HG03571 (cell line): ENCODE measurements at regions not wholly inside any gene's neighbourhood (a gene's known extent, or its start where the extent isn't known, plus 50 kb on each side); places are given as distances from the start of the nearest gene placed in this dataset.

Experiments
- ATAC-seq: cut with Tn5 transposase; IDR thresholded peaks from one replicate; pipeline ENCODE4 v1.9.1; 2021; ENCODE audit not compliant: unreplicated experiment

GRCh38 chr2:71784734-71785511, 331.6 kb downstream of the DYSF start:
- no peak for ATAC-seq

GRCh38 chr2:71783815-71784214, 330.5 kb downstream of the DYSF start:
- ATAC-seq, result no peak

- no peak for ATAC-seq
Measured at GRCh38 chr2:71783215-71783614, 329.9 kb downstream of the DYSF start.

GRCh38 chr2:71782323-71782722, 329.0 kb downstream of the DYSF start:
- no peak for ATAC-seq

DNA sequence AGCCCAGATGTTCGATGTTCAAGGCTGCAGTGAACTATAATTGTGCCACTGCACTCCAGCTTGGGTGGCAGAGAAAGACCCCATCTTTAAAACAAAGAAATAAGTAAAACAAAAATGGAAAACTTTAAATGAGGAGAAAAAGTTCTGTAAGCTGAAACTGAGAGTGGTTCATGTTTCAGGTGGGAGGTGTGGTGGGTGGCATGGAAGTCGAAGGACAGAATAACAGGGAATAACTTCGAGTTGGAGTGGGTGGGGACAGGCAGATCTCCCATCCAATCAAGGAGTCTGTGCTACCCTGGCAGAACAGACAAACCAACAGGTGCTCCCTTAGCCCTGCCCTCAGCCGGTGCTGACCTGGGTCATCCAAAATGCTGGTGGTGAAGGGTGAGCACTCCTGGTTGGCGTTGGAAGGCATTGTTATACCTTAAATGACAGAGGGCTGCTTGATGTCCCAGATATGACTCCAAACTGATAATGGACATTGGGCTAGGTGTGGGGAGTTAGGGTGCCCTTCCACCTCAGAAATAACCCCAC, 328.4 kb downstream of the DYSF start:
- ATAC-seq, result no peak

GRCh38 chr2:71780162-71780561, 326.8 kb downstream of the DYSF start:
- ATAC-seq, result no peak

GRCh38 chr2:71779774-71780105, 326.4 kb downstream of the DYSF start:
- no peak for ATAC-seq

DNA sequence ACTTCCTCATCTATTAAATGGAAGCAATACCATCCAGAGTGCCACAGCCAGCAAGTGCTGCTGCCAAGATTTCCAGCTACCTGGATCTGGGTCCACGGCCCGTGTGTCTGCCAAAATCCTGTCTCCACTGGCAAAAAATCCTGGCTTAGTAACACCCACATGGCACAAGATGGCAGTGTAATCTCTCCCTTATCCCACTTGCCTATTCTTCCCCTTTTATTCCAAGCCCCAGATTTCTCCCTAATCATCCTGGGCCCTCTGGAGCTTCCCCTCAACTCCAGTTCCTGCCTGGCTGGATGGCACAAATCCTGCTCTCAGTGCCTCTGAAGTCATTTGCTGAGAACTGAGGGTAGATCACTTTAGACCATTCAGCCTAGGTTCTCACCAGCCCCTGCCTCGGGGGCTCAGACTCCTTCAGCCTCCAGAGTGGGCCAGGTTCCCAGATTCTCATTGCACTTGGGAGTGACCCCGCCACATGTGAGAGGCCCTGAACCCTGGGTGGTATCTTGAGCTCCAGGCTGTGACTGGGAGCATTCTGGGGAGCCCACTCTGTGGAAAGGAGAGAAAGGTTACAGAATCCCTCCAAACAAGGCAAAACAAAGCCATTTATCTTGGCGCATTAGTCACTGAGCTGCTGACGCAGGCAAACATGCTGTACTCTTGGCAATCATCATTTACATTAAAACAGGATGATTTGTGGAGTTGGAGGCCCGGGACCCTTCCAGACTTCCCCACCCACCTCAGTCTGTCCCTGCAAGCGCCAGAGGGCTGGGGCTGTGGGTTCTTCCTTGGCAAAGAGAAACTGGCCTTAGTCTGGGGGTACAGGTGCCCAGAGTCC, 325.8 kb downstream of the DYSF start:
- no peak for ATAC-seq

- no peak for ATAC-seq
Measured at GRCh38 chr2:71778514-71778913, 325.2 kb downstream of the DYSF start.

DNA sequence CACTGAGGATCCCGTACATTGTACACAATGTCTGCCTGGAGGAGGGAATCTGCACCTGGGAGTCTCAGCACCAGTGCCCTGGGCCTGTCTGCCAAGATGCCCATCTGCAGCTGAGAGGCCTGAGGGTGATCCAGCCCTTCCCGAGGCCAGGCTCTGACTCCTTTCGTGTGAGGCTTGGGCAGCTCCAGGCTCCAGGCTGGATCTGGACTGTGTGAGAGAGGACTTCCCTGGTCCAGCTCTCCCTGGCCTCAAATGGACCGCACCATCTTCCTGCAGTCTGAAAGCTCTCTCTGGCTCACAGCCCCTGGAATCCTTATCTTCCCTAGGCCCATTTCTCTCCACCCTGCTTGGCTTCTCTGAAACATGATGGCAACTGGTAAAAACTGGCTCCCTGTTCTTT, 324.6 kb downstream of the DYSF start:
- ATAC-seq, result no peak

DNA sequence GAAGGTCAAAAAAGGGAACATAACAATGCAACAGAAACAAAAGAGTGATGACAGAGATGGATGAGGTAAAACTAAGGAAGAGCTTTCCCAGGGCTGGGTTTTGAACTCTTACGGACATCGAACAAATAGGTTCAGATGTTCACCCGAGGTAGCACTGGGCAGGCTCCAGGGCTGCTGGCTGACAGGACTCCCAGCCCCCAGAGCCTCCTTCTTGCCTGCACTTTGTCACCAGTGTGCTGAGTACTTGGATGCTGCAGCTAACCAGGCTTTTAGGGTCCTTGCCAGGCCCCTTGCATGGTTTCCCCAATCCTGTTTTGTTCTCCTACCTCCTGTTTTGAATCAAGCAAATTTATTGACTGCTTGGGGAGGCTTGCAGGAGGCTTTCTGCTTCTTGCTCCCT, 322.9 kb downstream of the DYSF start:
- ATAC-seq, result no peak

DNA sequence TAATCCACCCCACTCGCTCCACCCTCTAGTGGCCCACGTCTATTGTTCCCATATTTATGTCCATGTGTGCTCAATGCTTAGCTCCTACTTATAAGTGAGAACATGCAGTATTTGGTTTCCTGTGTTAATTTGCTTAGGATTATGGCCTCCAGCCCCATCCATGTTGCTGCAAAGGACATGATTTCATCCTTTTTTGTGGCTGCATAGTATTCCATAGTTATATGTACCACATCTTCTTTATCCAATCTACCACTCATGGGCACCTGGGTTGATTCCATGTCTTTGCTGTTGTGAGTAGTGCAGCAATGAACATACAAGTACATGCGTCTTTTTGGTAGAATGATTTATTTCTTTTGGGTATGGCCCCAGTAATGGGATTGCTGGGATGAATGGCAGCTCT, 319.9 kb downstream of the DYSF start:
- ATAC-seq, result no peak

- no peak for ATAC-seq
Measured at GRCh38 chr2:71772510-71773172, 319.3 kb downstream of the DYSF start.

- no peak for ATAC-seq
Measured at GRCh38 chr2:71767663-71768062, 314.3 kb downstream of the DYSF start.

DNA sequence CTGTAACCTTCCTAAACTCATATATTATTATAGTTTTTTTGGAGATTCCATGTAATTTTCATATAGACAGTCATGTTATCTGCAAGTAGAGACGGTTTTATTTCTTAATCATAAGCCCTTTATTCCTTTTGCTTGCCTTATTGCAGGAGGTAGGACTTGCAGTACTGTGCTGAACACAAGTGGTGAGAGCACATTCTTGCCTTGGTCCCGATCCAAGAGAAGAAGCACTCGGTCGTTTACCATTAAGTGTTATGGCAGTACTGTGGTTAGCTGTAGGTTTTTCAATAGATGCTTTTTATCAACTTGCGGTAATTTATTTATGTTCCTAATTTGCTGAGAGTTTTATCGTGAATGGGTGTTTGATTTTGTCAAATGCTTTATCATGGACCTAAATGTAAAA, 305.7 kb downstream of the DYSF start:
- ATAC-seq, result no peak

DNA sequence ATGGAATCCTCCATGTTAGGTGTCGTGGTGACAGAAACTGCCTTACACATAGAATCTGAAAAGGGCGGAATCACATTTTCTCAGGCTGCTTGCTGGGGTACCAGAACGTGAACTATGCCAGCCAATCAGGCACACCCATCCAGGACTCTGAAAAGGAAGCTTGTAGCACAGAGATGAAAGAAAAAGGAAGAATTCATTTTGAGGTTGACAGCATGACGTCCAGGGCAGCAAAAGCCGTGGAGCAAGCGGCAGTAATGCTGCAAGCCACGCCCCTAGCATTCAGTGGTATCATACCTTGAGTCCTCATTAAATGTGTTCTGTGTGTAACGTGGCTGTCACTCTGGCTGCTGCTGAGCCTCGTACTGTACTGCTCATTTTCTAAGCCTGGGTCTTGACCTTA, 304.0 kb downstream of the DYSF start:
- ATAC-seq, result no peak

- no peak for ATAC-seq
Measured at GRCh38 chr2:71756280-71756906, 303.0 kb downstream of the DYSF start.

DNA sequence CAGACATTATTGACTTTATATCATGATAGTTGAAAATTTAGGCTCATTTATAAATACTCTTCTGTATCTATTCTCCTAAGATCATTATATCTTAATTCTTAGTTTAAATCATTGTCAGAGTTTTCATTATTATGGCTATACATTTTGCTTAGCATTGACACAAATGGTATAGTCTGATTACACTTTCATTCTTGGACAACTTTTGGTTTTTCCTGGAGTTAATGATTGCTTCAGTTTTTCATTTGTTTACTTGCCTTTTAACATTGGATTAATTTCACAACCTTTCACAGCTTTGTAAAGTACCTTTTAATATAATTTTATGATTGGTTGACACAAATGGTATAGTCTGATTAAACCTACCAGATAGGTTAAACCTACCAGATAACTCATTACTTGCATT, 298.2 kb downstream of the DYSF start:
- no peak for ATAC-seq

DNA sequence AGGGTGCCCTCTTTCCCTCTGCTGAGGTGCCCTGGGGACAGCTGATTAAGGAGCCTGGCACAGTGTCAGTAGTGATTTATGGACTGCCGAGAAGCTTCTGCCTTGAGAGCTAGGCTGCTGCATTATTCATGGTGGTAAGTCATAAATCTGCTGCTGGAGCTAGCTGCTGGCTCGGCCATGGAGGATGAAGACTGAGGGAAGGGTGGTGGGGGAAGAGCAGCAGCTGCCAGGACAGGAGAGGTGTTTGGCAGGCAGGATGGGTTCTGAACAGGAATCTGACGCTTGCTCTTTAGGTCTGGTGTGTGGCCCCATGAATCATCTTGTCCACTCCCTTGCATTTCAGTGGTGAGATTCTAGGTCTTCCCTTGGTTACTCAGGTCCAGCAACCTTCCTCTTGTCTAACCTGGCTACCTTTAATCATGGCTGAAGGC, 296.3 kb downstream of the DYSF start:
- no peak for ATAC-seq

GRCh38 chr2:71748227-71748626, 294.9 kb downstream of the DYSF start:
- ATAC-seq, result no peak

- ATAC-seq, result no peak
Measured at GRCh38 chr2:71747559-71747958, 294.2 kb downstream of the DYSF start.
